Body of pancreas (tissue), 4 donors: ENCODE measurements at regions not wholly inside any gene's neighbourhood (a gene's known extent, or its start where the extent isn't known, plus 50 kb on each side); places are given as distances from the start of the nearest gene placed in this dataset.
A peak's percentile ranks its signal among the peaks of the same experiment; 100 is the strongest.

Experiments
- ATAC-seq: fragments of 150-250 bp; one replicate; pipeline ENCODE4 v1.9.1; 2016
- DNase-seq, 4 donors: peaks; one replicate each; pipeline ENCODE4 v3.0.0-alpha.2; 2019
- H3K27ac ChIP-seq, 4 donors: fragments of 200-600 bp; sonication (generic); 1 replicate in 3 of 4; 2 replicates in 1 of 4; pipeline versions ENCODE4 v1.5.1 to v1.6.1; 2016 to 2019; ENCODE audit warnings: mild to moderate bottlenecking in 1 of 4, mixed read lengths in 1 of 4, moderate library complexity in 1 of 4
- H3K27me3 ChIP-seq, 2 donors: fragments of 200-600 bp; sonication (generic); one replicate each; pipeline ENCODE4 v1.6.0; 2016; ENCODE audit warnings: mild to moderate bottlenecking in 1 of 2
- H3K36me3 ChIP-seq, 2 donors: fragments of 200-600 bp; sonication (generic); replicated peaks in 1 of 2; 2 replicates each; pipeline ENCODE4 v1.5.1; 2016; ENCODE audit warnings: low read depth in 2 of 2; ENCODE audit not compliant: insufficient read depth in 1 of 2
- H3K4me1 ChIP-seq: fragments of 200-600 bp; sonication (generic); one replicate; pipeline ENCODE4 v1.6.0; 2016
- H3K4me3 ChIP-seq, 2 donors: fragments of 200-600 bp; sonication (generic); 1 replicate in 1 of 2; 2 replicates in 1 of 2; pipeline ENCODE4 v1.5.1; 2016 to 2019
- H3K9me3 ChIP-seq, 3 donors: fragments of 200-600 bp; sonication (generic); 1 replicate in 2 of 3; 2 replicates in 1 of 3; pipeline ENCODE4 v1.5.1; 2016
- POLR2A ChIP-seq, 3 donors: fragments of 450-650 bp; IDR thresholded peaks; one replicate each; pipeline ENCODE4 v1.6.1; 2016; ENCODE audit warnings: antibody characterized with exemption in 3 of 3, mild to moderate bottlenecking in 2 of 3
- WGBS, 2 donors: methylation state at CpG; one replicate each; pipeline ENCODE4 v1.1.5; 2017; 5-methylcytosine and 5-hydroxymethylcytosine counted together
- intact Hi-C: fragments of 100-400 bp; cut with DNase I; formaldehyde crosslinking; loops from one replicate; pipeline ENCODE4 v1.15.1; 2023
- TF ChIP-seq, protein P1 (sequence below), 7 experiments: fragments of 450-650 bp in 4 of 7; fragments of 200-600 bp in 3 of 7; sonication (generic) in 3 of 7; IDR thresholded peaks; one replicate each; pipeline ENCODE4 v1.5.1; 2016 to 2019; ENCODE audit warnings: antibody characterized with exemption in 7 of 7

GRCh38 chr3:78112291-78113010 lies 1072.6 kb downstream of the ROBO2 start:
- H3K27ac ChIP-seq, result no peak overlapping the region
- peak in 1 of 4 donors; percentile 7 for DNase-seq
- H3K36me3 ChIP-seq, result no peaks in the 10 kb centered on the region
- intact Hi-C loops, result no loop called here
- H3K4me3 ChIP-seq, result no peak overlapping the region
- 64 to 70% methylated on average over 5 of the region's 5 CpGs for WGBS, 2 donors
- no peak for ATAC-seq
- H3K27me3 ChIP-seq, result no peaks in the 10 kb centered on the region
- no peaks in the 10 kb centered on the region for H3K4me1 ChIP-seq
- TF ChIP-seq, protein P1, sequence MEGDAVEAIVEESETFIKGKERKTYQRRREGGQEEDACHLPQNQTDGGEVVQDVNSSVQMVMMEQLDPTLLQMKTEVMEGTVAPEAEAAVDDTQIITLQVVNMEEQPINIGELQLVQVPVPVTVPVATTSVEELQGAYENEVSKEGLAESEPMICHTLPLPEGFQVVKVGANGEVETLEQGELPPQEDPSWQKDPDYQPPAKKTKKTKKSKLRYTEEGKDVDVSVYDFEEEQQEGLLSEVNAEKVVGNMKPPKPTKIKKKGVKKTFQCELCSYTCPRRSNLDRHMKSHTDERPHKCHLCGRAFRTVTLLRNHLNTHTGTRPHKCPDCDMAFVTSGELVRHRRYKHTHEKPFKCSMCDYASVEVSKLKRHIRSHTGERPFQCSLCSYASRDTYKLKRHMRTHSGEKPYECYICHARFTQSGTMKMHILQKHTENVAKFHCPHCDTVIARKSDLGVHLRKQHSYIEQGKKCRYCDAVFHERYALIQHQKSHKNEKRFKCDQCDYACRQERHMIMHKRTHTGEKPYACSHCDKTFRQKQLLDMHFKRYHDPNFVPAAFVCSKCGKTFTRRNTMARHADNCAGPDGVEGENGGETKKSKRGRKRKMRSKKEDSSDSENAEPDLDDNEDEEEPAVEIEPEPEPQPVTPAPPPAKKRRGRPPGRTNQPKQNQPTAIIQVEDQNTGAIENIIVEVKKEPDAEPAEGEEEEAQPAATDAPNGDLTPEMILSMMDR (IDR thresholded peaks at IDR 0.05), result no peak
- TF ChIP-seq POLR2A (IDR thresholded peaks at IDR 0.05), result no peak
- H3K9me3 ChIP-seq, result no peaks in the 10 kb centered on the region

DNA sequence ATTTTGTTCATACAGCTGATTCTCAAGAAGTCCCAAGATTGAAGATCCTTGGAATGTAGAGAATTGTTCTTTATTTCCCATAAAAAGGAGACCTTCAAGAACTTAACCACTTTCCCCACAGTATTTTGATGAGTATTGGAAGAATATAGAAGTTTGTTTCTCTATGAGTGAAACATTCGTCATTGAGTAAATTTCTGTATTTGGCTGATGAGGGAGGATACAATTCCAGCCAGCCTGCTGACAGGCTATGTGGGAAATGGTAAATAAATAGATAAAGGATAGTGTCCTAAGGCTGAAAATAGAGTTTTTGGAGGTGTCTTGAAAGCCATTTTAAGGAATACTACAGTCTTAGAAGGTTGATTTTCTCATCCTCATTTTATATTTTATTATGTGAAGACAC lies 1076.1 kb downstream of the ROBO2 start:
- no peak overlapping the region for H3K27ac ChIP-seq
- DNase-seq (no peak), ATAC-seq (no peak)
- no peak overlapping the region for H3K4me3 ChIP-seq
- 51 to 72% methylated on average over 1 of the region's 1 CpG for WGBS, 2 donors
- H3K27me3 ChIP-seq, result no peaks in the 10 kb centered on the region
- intact Hi-C loops, result no loop called here
- no peaks in the 10 kb centered on the region for H3K4me1 ChIP-seq
- TF ChIP-seq, protein P1 (IDR thresholded peaks at IDR 0.05), result no peak
- TF ChIP-seq POLR2A (IDR thresholded peaks at IDR 0.05), result no peak
- H3K36me3 ChIP-seq, result no peaks in the 10 kb centered on the region
- H3K9me3 ChIP-seq, result no peaks in the 10 kb centered on the region

DNA sequence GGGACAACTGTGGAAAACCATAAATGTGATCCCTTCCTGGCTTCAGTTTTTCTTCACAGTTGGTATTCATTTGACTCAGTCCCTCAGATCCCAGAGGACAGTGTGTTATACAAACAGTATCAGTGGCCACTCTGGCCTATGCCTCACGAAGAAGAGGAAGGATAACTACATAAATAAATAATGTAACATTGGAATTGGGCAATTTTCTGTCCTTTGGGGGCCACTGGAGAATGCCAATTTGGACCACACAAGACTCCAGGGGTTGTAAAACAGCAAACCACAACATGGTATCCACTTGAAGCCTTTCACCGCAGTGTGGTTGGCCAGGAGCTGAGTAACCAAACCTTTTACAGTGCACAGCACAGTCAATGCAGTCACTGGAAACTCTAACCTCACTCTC lies 1077.0 kb downstream of the ROBO2 start:
- Histone ChIP-seq H3K4me3 (no peak overlapping the region), H3K27ac (no peak overlapping the region), H3K36me3 (no peaks in the 10 kb centered on the region), H3K9me3 (no peaks in the 10 kb centered on the region), H3K27me3 (no peaks in the 10 kb centered on the region), H3K4me1 (no peaks in the 10 kb centered on the region)
- 52 to 69% methylated on average over 2 of the region's 2 CpGs for WGBS, 2 donors
- TF ChIP-seq, protein P1 (IDR thresholded peaks at IDR 0.05), result no peak
- TF ChIP-seq POLR2A (IDR thresholded peaks at IDR 0.05), result no peak
- DNase-seq, result no peak
- no peak for ATAC-seq
- intact Hi-C loops, result no loop called here

DNA sequence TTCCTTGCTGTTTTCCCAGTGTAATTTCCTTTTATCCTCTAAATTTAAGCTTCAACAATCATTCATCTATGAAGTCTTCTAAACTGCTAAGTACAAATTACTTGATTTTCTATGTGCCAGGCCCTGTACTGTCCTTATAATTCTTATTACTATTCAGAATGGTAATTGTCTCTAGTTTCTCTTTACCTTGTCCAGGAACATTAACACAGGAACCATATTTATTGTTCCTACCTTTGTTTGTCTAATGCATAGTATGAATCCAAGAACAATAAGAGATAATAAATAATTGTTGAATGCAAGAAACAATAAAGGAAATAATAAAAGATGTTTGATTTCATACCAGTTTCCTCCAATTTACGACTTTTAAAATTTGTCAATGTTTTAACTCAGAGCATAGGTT lies 1083.2 kb downstream of the ROBO2 start:
- Histone ChIP-seq H3K36me3 (no peaks in the 10 kb centered on the region), H3K9me3 (no peaks in the 10 kb centered on the region), H3K27ac (no peak overlapping the region), H3K27me3 (no peaks in the 10 kb centered on the region), H3K4me1 (no peaks in the 10 kb centered on the region), H3K4me3 (no peak overlapping the region)
- intact Hi-C loops, result no loop called here
- 50 to 57% methylated on average over 1 of the region's 1 CpG for WGBS, 2 donors
- no peak for ATAC-seq
- no peak for DNase-seq
- TF ChIP-seq POLR2A (IDR thresholded peaks at IDR 0.05), result no peak
- TF ChIP-seq, protein P1 (IDR thresholded peaks at IDR 0.05), result no peak

DNA sequence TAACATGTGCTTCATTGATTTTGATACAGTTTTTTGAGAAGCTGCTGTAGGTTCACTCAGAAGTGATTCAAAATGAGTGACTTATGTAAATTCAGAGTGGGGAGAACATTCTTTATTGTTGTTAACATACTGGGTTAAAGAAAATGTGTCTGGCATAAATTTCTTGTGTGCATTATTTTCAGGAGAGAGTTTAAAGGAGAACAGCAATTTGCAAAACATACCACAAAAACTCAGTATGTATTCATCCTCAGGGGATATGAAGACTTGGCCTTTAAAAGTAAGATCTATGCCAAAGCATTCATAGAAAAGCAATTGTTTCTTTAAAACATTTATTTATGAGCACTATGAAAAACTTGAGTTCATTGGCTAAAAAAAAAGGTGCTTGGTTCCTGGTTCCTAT lies 1089.8 kb downstream of the ROBO2 start:
- no peaks in the 10 kb centered on the region for H3K36me3 ChIP-seq
- TF ChIP-seq POLR2A (IDR thresholded peaks at IDR 0.05), result no peak
- TF ChIP-seq, protein P1 (IDR thresholded peaks at IDR 0.05), result no peak
- intact Hi-C loops, result no loop called here
- no peaks in the 10 kb centered on the region for H3K4me1 ChIP-seq
- no peak for ATAC-seq
- no peak overlapping the region for H3K4me3 ChIP-seq
- no peaks in the 10 kb centered on the region for H3K9me3 ChIP-seq
- no peaks in the 10 kb centered on the region for H3K27me3 ChIP-seq
- no peak overlapping the region for H3K27ac ChIP-seq
- no peak for DNase-seq
